ENCODE measurements at regions not wholly inside any gene's neighbourhood (a gene's known extent, or its start where the extent isn't known, plus 50 kb on each side); places are given as distances from the start of the nearest gene placed in this dataset.

DNA sequence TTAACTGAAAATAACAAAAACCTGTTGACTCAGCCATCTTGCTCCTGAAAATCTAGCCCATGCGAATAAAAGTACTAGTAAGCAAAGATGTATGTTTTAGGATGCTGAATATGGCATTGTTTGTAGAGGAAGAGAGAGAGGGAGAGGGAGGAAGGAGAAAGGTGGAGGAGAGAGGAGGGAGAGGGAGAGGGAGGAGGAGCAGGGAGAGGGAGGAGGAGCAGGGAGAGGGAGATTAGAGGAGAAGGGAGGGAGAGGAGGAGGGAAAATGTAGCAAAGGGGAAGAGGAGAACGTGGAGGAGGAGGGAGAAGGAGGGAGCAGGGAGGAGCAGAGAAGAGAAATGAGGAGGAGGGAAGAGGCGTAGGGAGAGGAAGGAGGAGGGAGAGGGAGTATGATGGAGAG, 324.5 kb upstream of the EEF2KMT start:
- no peak for FAIRE-seq

GRCh38 chr16:5416013-5416412, 318.4 kb upstream of the EEF2KMT start:
- DNase-seq (ENCODE audit: low spot score in 2 of 2), result no peak
- no peak for FAIRE-seq

More for the DNA sequence above, 324.5 kb upstream of the EEF2KMT start:
- DNase-seq (ENCODE audit: low spot score in 2 of 2), result no peak

DNA sequence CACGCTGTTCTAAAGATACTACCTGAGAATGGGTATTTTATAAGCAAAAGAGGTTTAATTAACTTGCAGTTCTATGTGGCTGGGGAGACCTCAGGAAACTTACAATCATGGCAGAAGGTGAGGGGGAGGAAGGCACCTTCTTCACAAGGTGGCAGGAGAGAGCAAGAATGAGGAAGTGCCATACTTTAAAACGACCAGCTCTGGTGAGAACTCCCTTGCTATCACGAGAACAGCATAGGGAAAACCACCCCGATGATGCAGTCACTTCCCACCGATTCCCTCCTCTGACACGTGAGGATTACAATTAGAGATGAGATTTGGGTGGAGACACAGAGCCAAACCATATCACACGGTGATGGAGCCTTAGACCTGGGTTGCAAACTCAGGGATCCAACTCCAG, 317.5 kb upstream of the EEF2KMT start:
- FAIRE-seq (no peak), DNase-seq (ENCODE audit: low spot score in 2 of 2) (no peak)

DNA sequence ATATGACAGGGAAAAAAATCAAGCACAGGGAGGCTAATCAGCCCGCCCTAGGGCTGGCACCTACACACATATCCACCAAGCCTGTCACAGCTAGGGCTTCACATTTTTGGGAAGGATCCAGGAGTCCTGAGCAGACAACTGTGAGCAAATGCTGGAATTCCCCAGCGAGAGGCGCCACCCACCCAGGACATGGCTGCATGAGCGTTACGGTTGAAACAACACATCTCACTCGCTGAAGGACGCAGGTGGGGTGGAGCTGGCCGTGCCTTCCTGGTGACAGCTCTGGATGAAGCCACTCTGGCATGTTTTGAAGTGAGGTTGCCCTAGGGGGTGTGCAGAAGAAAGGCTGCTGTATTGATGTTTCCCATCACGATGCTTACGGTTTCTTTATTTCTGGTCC, 315.1 kb upstream of the EEF2KMT start:
- no peak for FAIRE-seq
- peak in 1 of 2 donors; percentile 19 for DNase-seq (ENCODE audit: low spot score in 2 of 2)

- DNase-seq (ENCODE audit: low spot score in 2 of 2), result no peak
- FAIRE-seq, result no peak
Measured at GRCh38 chr16:5398203-5398602, 300.6 kb upstream of the EEF2KMT start.

GRCh38 chr16:5396880-5397279, 299.3 kb upstream of the EEF2KMT start:
- no peak for DNase-seq (ENCODE audit: low spot score in 2 of 2)
- FAIRE-seq, result no peak

DNA sequence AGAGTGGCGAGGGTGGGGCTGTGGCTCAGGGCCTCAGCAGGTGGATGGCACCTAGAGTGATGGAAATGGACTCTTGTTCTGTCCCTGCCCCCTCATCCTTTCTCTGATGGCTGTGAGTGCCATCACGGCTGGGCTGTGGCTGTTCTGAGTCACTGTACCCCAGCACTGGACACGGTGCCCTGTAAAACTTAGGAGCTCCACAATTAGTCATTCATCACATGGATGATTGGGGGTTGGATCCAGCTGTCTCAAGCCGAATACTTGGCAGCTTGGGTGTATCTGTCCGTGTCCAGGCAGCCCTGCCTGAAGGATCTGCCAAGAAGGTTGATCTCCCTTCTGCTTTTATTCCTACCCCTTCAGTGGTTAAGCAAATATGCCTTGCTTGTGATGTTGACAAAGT, 295.5 kb upstream of the EEF2KMT start:
- no peak for DNase-seq (ENCODE audit: low spot score in 2 of 2)
- FAIRE-seq, result no peak

- DNase-seq (ENCODE audit: low spot score in 2 of 2), result no peak
- FAIRE-seq, result no peak
Measured at GRCh38 chr16:5386989-5387388, 289.4 kb upstream of the EEF2KMT start.

GRCh38 chr16:5385811-5386210, 288.2 kb upstream of the EEF2KMT start:
- DNase-seq (ENCODE audit: low spot score in 2 of 2) (no peak), FAIRE-seq (no peak)

- DNase-seq (ENCODE audit: low spot score in 2 of 2) (no peak), FAIRE-seq (no peak)
Measured at GRCh38 chr16:5385115-5385514, 287.5 kb upstream of the EEF2KMT start.

GRCh38 chr16:5383737-5384136, 286.1 kb upstream of the EEF2KMT start:
- DNase-seq (ENCODE audit: low spot score in 2 of 2), result no peak
- FAIRE-seq, result no peak

DNA sequence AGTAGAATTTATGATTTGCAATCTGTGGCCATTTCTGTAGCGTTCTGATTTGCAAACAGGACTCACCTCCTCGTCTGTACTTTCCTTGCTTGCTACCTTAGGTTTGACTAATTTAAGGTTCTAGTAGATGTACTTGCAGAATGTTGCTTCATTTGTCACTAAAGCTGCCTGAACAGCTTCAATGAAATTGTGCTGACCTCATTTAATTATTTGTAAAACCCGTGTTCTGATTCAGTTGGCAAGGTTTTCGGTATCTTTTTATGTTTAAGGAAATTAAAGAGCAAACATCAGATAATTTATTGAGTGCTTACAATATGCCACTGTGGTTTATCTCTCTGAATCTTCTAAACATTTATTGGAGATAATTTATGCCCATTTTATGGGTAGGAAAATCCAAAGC, 284.9 kb upstream of the EEF2KMT start:
- no peak for FAIRE-seq
- DNase-seq (ENCODE audit: low spot score in 2 of 2), result no peak

DNA sequence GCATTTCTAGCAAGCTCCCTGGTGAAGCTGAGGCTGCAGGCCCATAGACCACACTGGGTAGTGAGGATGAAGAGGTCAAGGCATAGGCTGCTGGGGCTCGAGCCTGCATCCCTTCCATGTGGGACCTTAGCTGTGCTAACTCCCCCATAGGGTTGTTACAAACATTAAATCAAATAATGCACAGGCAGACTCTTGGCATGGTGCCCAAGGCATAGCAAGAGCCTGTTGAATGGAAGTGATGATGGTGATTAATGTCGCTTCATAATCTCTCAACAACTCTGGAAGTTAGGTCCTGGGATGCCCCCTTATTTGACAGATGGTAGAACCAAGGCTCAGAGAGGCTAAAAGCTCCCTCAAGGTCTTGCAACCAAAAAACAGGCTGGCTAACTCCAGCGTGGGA, 283.9 kb upstream of the EEF2KMT start:
- FAIRE-seq (no peak), DNase-seq (ENCODE audit: low spot score in 2 of 2) (no peak)

DNA sequence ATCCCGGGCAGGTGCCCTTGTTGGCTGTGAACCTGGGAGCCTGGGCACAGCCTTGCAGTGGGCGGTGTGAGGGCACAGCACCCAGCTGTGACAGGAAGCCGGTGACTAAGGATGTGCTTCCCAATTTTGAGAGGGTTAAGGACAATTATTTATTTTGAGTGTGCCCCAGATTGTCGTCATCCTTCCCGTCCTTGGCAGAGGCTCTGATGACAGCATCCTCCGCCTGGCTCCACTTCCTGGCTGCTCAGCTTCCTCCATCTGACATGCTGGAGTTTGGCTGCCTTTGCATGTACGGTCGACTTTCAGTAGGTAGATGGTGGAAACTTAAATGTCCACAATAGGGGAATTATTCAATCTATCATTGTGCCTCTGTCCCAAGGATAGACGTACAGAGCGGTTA, 282.4 kb upstream of the EEF2KMT start:
- FAIRE-seq (no peak), DNase-seq (ENCODE audit: low spot score in 2 of 2) (peak in 1 of 2 donors; percentile 21)

- FAIRE-seq, result no peak
- DNase-seq (ENCODE audit: low spot score in 2 of 2), result no peak
Measured at GRCh38 chr16:5378531-5378930, 280.9 kb upstream of the EEF2KMT start.

GRCh38 chr16:5377280-5377898, 279.8 kb upstream of the EEF2KMT start:
- FAIRE-seq (no peak), DNase-seq (ENCODE audit: low spot score in 2 of 2) (no peak)

DNA sequence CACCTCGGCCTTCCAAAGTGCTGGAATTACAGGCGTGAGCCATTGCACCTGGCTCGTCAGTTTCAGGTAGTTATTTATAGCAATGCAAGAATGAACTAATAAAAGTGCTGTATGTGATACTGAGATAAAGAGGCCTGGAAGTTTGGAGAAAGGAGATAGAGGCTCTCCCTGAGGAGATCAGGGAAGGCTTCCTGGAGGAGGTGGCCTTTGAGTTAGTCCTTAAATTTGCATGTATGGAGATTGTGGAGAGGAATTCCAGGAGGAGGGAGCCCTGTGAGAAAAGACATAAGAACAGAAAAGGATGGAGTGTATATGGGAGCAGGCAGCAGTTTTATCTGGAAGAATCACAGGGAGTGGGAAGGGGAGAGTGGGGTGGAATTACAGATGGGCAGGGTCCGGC, 276.6 kb upstream of the EEF2KMT start:
- no peak for FAIRE-seq
- no peak for DNase-seq (ENCODE audit: low spot score in 2 of 2)

DNA sequence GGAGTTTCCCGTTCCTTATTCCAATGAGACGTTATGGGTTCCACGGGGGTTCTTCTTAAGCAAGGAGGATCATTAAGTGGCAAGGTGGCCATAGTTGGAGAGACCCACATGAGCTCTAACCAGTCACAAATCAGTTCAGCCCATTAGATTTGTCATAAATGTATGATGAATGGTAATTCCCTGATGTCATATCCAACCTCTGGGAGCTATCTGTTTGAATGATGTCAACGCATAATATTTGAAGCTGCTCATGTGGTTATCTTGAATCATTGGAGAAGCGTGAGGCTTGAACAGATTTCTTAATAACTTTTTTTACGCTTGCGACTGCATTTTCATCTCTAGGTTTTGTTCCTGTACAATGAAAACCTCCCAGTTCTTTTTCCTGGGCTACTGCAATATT, 270.4 kb upstream of the EEF2KMT start:
- DNase-seq (ENCODE audit: low spot score in 2 of 2) (no peak), FAIRE-seq (no peak)

GRCh38 chr16:5366126-5366525, 268.5 kb upstream of the EEF2KMT start:
- FAIRE-seq, result no peak
- DNase-seq (ENCODE audit: low spot score in 2 of 2), result no peak

DNA sequence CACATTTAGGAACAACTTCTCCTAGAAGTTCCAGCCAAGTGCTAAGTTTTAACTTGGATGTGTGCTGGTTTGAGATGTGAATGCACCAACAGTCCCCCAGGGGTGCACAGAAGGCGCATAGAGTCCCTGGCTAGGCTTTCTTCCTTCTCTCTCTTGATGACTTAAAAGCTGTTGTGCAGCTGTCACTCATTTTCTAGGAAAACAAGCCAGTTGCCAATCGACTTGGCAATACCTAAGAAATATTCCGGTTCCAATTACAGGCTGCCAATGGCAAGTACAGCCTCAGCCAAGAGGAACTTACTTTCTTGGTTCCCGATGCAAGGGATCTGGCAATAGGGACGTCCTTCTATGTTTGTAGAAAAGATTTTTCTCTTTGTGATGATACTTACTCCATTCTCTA, 266.6 kb upstream of the EEF2KMT start:
- DNase-seq (ENCODE audit: low spot score in 2 of 2) (no peak), FAIRE-seq (no peak)

GRCh38 chr16:5361322-5361721, 263.7 kb upstream of the EEF2KMT start:
- DNase-seq (ENCODE audit: low spot score in 2 of 2) (no peak), FAIRE-seq (no peak)

DNA sequence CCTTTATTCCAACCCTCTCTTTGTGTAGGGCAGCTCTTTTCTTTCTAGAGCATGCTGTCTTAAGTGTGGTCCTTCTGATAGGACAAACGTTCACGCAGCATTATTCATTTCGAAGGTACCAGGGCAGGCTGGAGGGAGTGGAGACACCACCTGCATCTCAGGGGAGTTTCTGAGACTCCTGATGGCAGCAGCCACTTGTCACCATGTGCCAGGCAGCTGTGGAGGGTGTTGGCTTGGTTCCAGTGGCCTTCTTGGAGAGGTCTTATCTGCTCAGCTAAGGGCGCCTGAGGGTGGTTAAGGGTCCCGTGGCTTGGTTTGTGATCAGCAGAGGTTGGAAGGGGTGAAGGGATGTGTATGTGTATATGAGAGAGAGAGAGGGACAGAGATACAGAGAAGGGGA, 257.1 kb upstream of the EEF2KMT start:
- no peak for DNase-seq (ENCODE audit: low spot score in 2 of 2)
- no peak for FAIRE-seq

All from frontal cortex (tissue), 3 donors.